ENCODE measurements at regions not wholly inside any gene's neighbourhood (a gene's known extent, or its start where the extent isn't known, plus 50 kb on each side); places are given as distances from the start of the nearest gene placed in this dataset.

- Histone ChIP-seq H3K27me3 (ENCODE audit: insufficient read depth, low read length) (no peaks in the 10 kb centered on the region), H4K20me1 (ENCODE audit: insufficient read depth) (no peaks in the 10 kb centered on the region), H3K36me3 (ENCODE audit: control insufficient read depth in 1 of 2, insufficient read depth in 2 of 2, low read length in 2 of 2) (no peaks in the 10 kb centered on the region), H3K9me3 (ENCODE audit: control insufficient read depth in 1 of 2, insufficient read depth in 1 of 2, low read depth in 1 of 2, low read length in 2 of 2) (peaks cover 3 to 25% of the 10 kb centered on the region in 2 experiments; a peak in 1 of 4 replicates), H3K4me2 (ENCODE audit: low read length) (no peak overlapping the region), H3K27ac (ENCODE audit: low read depth, low read length) (no peak overlapping the region), H3K79me2 (ENCODE audit: insufficient read depth, low read length) (no peaks in the 10 kb centered on the region), H2AFZ (ENCODE audit: low read depth, low read length, poor library complexity, severe bottlenecking) (no peak overlapping the region), H3K9me2 (ENCODE audit: insufficient read depth) (no peaks in the 10 kb centered on the region), H3K4me3 (replicated peaks in 1 of 2; ENCODE audit: low read depth in 1 of 2, low read length in 2 of 2) (no peak overlapping the region), H3K4me1 (ENCODE audit: control insufficient read depth in 1 of 2, insufficient read depth in 2 of 2, low read length in 2 of 2) (no peaks in the 10 kb centered on the region), H3K9ac (ENCODE audit: low read length) (no peak overlapping the region)
- ATAC-seq (no peak), DNase-seq (ENCODE audit: low read depth, low spot score) (no peak)
- RAD21 ChIA-PET (ENCODE audit: low non-redundant PET in 1 of 2, low total read pairs in 2 of 2, uncharacterized antibody in 2 of 2, unreplicated experiment in 2 of 2) = no interaction called here
- intact Hi-C loops (cut with micrococcal nuclease) = no loop called here
- BruUV-seq (replicated peaks) = no TSS peak
- TF ChIP-seq EZH2phosphoT487 (IDR thresholded peaks at IDR 0.05; ENCODE audit: borderline replicate concordance) = no peak
- TF ChIP-seq REST (IDR thresholded peaks at IDR 0.05; ENCODE audit: low read depth) = no peak
- no peak for TF ChIP-seq CEBPB (IDR thresholded peaks at IDR 0.05; ENCODE audit: low read depth)
- no peak for TF ChIP-seq POLR2A (IDR thresholded peaks at IDR 0.05; ENCODE audit: borderline replicate concordance, extremely low read depth, insufficient read depth, insufficient read length)
- no peak for TF ChIP-seq SIN3A (IDR thresholded peaks at IDR 0.05; ENCODE audit: low read depth)
- no peak for TF ChIP-seq ATF3 (IDR thresholded peaks at IDR 0.05)
- TF ChIP-seq FOSL1 (IDR thresholded peaks at IDR 0.05; ENCODE audit: low read depth) = no peak
- no peak for TF ChIP-seq CBX3 (IDR thresholded peaks at IDR 0.05; ENCODE audit: low read depth)
- TF ChIP-seq ZNF274 (IDR thresholded peaks at IDR 0.05; ENCODE audit: low read depth, low read length) = no peak
- no peak for TF ChIP-seq EGR1 (IDR thresholded peaks at IDR 0.05; ENCODE audit: low read depth)
- TF ChIP-seq SP1 (IDR thresholded peaks at IDR 0.05; ENCODE audit: low read depth) = no peak
- no peak for TF ChIP-seq POLR2AphosphoS5 (IDR thresholded peaks at IDR 0.05; ENCODE audit: low read depth, low read length)
- no peak for TF ChIP-seq CTCF (IDR thresholded peaks at IDR 0.05 in 2 of 3, conservative IDR thresholded peaks at IDR 0.05 in 1 of 3; ENCODE audit: borderline replicate concordance in 1 of 3, insufficient read depth in 1 of 3, low read depth in 2 of 3, low read length in 2 of 3)
- no peak for TF ChIP-seq TCF7L2 (IDR thresholded peaks at IDR 0.05; ENCODE audit: borderline replicate concordance, extremely low read depth, insufficient read depth, insufficient read length)
- no peak for TF ChIP-seq RAD21 (IDR thresholded peaks at IDR 0.05; ENCODE audit: low read depth)
- POLR2A ChIA-PET = no interaction called here
- CTCF ChIA-PET = no interaction called here
These were observed 998.3 kb downstream of the GATA3 start for GRCh38 chr10:9052767-9053166.

Measured in HCT116 (cell line).